Neural crest cell (in vitro differentiated cells): ENCODE measurements at regions not wholly inside any gene's neighbourhood (a gene's known extent, or its start where the extent isn't known, plus 50 kb on each side); places are given as distances from the start of the nearest gene placed in this dataset.

Source experiments
- DNase-seq: peaks from one replicate; pipeline ENCODE4 v3.0.0; 2021; ENCODE audit warnings: low read depth, mixed read lengths, low spot score
- H3K27ac Mint-ChIP-seq: one replicate; pipeline ENCODE4 v1.8.0; 2021; ENCODE audit warnings: mild to moderate bottlenecking, mixed read lengths; ENCODE audit not compliant: unreplicated experiment
- H3K27me3 Mint-ChIP-seq: 2 replicates; pipeline ENCODE4 v1.8.0; 2021; ENCODE audit warnings: low read depth, mild to moderate bottlenecking, mixed read lengths
- H3K36me3 Mint-ChIP-seq: 2 replicates; pipeline ENCODE4 v1.8.0; 2021; ENCODE audit warnings: low read depth, mild to moderate bottlenecking, mixed read lengths
- H3K4me1 Mint-ChIP-seq: 2 replicates; pipeline ENCODE4 v1.8.0; 2021; ENCODE audit warnings: mixed read lengths
- H3K4me3 Mint-ChIP-seq: one replicate; pipeline ENCODE4 v1.8.0; 2021; ENCODE audit warnings: mild to moderate bottlenecking, mixed read lengths
- H3K9me3 Mint-ChIP-seq: 2 replicates; pipeline ENCODE4 v1.8.0; 2021; ENCODE audit warnings: mixed read lengths
- CTCF ChIP-seq: fragments of 200-600 bp; sonication (generic); conservative IDR thresholded peaks from 2 replicates; pipeline ENCODE4 v1.5.0; 2021; ENCODE audit warnings: antibody characterized with exemption, mild to moderate bottlenecking

- H3K27me3 Mint-ChIP-seq = no peaks in the 10 kb centered on the region
- H3K9me3 Mint-ChIP-seq = peaks cover 3% of the 10 kb centered on the region
- no peak for TF ChIP-seq CTCF
- H3K4me3 Mint-ChIP-seq = no peak overlapping the region
- no peaks in the 10 kb centered on the region for H3K36me3 Mint-ChIP-seq
- H3K27ac Mint-ChIP-seq = no peak overlapping the region
- peaks cover 4% of the 10 kb centered on the region for H3K4me1 Mint-ChIP-seq
- DNase-seq = no peak
Measured at GRCh38 chr7:106606120-106606519, 54.8 kb downstream of the CCDC71L start.

GRCh38 chr7:106604971-106605370, 56.0 kb downstream of the CCDC71L start:
- peaks cover 3% of the 10 kb centered on the region for H3K9me3 Mint-ChIP-seq
- no peaks in the 10 kb centered on the region for H3K36me3 Mint-ChIP-seq
- no peak overlapping the region for H3K27ac Mint-ChIP-seq
- H3K27me3 Mint-ChIP-seq = no peaks in the 10 kb centered on the region
- no peaks in the 10 kb centered on the region for H3K4me1 Mint-ChIP-seq
- TF ChIP-seq CTCF = no peak
- no peak overlapping the region for H3K4me3 Mint-ChIP-seq
- no peak for DNase-seq

GRCh38 chr7:106604303-106604924, 56.5 kb downstream of the CCDC71L start:
- Mint-ChIP-seq H3K36me3 (no peaks in the 10 kb centered on the region), H3K9me3 (peaks cover 3% of the 10 kb centered on the region), H3K4me1 (no peaks in the 10 kb centered on the region), H3K27me3 (no peaks in the 10 kb centered on the region), H3K4me3 (no peak overlapping the region), H3K27ac (no peak overlapping the region)
- no peak for TF ChIP-seq CTCF
- no peak for DNase-seq

- peaks cover 6% of the 10 kb centered on the region for H3K4me1 Mint-ChIP-seq
- H3K36me3 Mint-ChIP-seq = no peaks in the 10 kb centered on the region
- TF ChIP-seq CTCF = no peak
- no peaks in the 10 kb centered on the region for H3K27me3 Mint-ChIP-seq
- no peak overlapping the region for H3K27ac Mint-ChIP-seq
- H3K9me3 Mint-ChIP-seq = no peaks in the 10 kb centered on the region
- no peak for DNase-seq
- no peak overlapping the region for H3K4me3 Mint-ChIP-seq
Measured at GRCh38 chr7:106603346-106603745, 57.6 kb downstream of the CCDC71L start.

GRCh38 chr7:106602062-106602461, 58.9 kb downstream of the CCDC71L start:
- no peak for DNase-seq
- no peak for TF ChIP-seq CTCF
- H3K4me1 Mint-ChIP-seq = peaks cover 6% of the 10 kb centered on the region
- no peak overlapping the region for H3K4me3 Mint-ChIP-seq
- no peaks in the 10 kb centered on the region for H3K36me3 Mint-ChIP-seq
- no peaks in the 10 kb centered on the region for H3K9me3 Mint-ChIP-seq
- H3K27ac Mint-ChIP-seq = no peak overlapping the region
- no peaks in the 10 kb centered on the region for H3K27me3 Mint-ChIP-seq
